GM23338 (cell line): ENCODE measurements at regions not wholly inside any gene's neighbourhood (a gene's known extent, or its start where the extent isn't known, plus 50 kb on each side); places are given as distances from the start of the nearest gene placed in this dataset.

Source experiments
- ATAC-seq: fragments of 200-7000 bp; cut with Tn5 transposase; 3 replicates; pipeline ENCODE4 v1.9.1; 2020
- DNase-seq: peaks from one replicate; pipeline ENCODE4 v3.0.0-alpha.2; 2015; ENCODE audit warnings: low spot score
- H2AFZ ChIP-seq: fragments of 200-600 bp; sonication (generic); 2 replicates; pipeline ENCODE4 v1.8.0; 2016; ENCODE audit warnings: antibody characterized with exemption, mild to moderate bottlenecking, moderate library complexity
- H3F3A ChIP-seq: fragments of 200-600 bp; sonication (generic); replicated peaks from 2 replicates; pipeline ENCODE4 v1.8.0; 2017; ENCODE audit warnings: antibody characterized with exemption, mixed run types, low read depth
- H3K27ac ChIP-seq: fragments of 200-600 bp; sonication (generic); 2 replicates; pipeline ENCODE4 v1.6.1; 2016; ENCODE audit warnings: low read depth
- H3K27me3 ChIP-seq: fragments of 200-600 bp; sonication (generic); 2 replicates; pipeline ENCODE4 v1.8.0; 2016; ENCODE audit warnings: mild to moderate bottlenecking, mixed run types, moderate library complexity; ENCODE audit not compliant: insufficient read depth
- H3K36me3 ChIP-seq: fragments of 200-600 bp; sonication (generic); 2 replicates; pipeline ENCODE4 v1.8.0; 2016; ENCODE audit warnings: mild to moderate bottlenecking; ENCODE audit not compliant: insufficient read depth
- H3K4me1 ChIP-seq: fragments of 200-600 bp; sonication (generic); 2 replicates; pipeline ENCODE4 v1.8.0; 2016; ENCODE audit warnings: mild to moderate bottlenecking, moderate library complexity; ENCODE audit not compliant: insufficient read depth
- H3K4me2 ChIP-seq: fragments of 200-600 bp; sonication (generic); 2 replicates; pipeline ENCODE4 v1.7.1; 2017; ENCODE audit warnings: mixed run types
- H3K4me3 ChIP-seq: fragments of 200-600 bp; sonication (generic); 2 replicates; pipeline ENCODE4 v1.6.1; 2016; ENCODE audit warnings: mixed run types
- H3K79me2 ChIP-seq: fragments of 200-600 bp; sonication (generic); replicated peaks from 2 replicates; pipeline ENCODE4 v1.8.0; 2017; ENCODE audit warnings: mild to moderate bottlenecking; ENCODE audit not compliant: insufficient read depth
- H3K9me2 ChIP-seq: fragments of 200-600 bp; sonication (generic); 2 replicates; pipeline ENCODE4 v1.8.0; 2017; ENCODE audit not compliant: insufficient read depth
- H4K20me1 ChIP-seq: fragments of 200-600 bp; sonication (generic); replicated peaks from 2 replicates; pipeline ENCODE4 v1.8.0; 2017; ENCODE audit warnings: mild to moderate bottlenecking; ENCODE audit not compliant: insufficient read depth
- H3K27ac Mint-ChIP-seq: 2 replicates; pipeline ENCODE4 v1.8.0; 2020; ENCODE audit warnings: inconsistent platforms, mild to moderate bottlenecking, moderate library complexity, mixed read lengths
- H3K27me3 Mint-ChIP-seq: 3 replicates; pipeline ENCODE4 v1.8.0; 2022; ENCODE audit warnings: low read depth, mild to moderate bottlenecking, moderate library complexity, mixed read lengths, inconsistent platforms; ENCODE audit not compliant: insufficient read depth, poor library complexity
- H3K36me3 Mint-ChIP-seq: 3 replicates; pipeline ENCODE4 v1.8.0; 2021; ENCODE audit warnings: low read depth, mild to moderate bottlenecking, inconsistent platforms, moderate library complexity, mixed read lengths
- H3K4me1 Mint-ChIP-seq: 3 replicates; pipeline ENCODE4 v1.8.0; 2020; ENCODE audit warnings: mild to moderate bottlenecking, inconsistent platforms, mixed read lengths
- H3K4me3 Mint-ChIP-seq: 3 replicates; pipeline ENCODE4 v1.8.0; 2021; ENCODE audit warnings: moderate library complexity, mild to moderate bottlenecking, inconsistent platforms, mixed read lengths
- H3K9me3 Mint-ChIP-seq: 3 replicates; pipeline ENCODE4 v1.8.0; 2020; ENCODE audit warnings: moderate library complexity, mild to moderate bottlenecking, inconsistent platforms, mixed read lengths
- CREB1 ChIP-seq: fragments of 250-450 bp; sonication (Bioruptor Pico); IDR thresholded peaks from 2 replicates; pipeline ENCODE4 v1.5.0; 2020; ENCODE audit warnings: low read depth, mild to moderate bottlenecking, moderate library complexity
- CTCF ChIP-seq, 2 experiments: fragments of 200-600 bp in 1 of 2; sonication (generic) in 1 of 2; conservative IDR thresholded peaks; 2 replicates each; pipeline versions ENCODE4 v1.5.1 to v1.6.1; 2016 to 2017; ENCODE audit warnings: antibody characterized with exemption in 2 of 2, low read depth in 2 of 2, mild to moderate bottlenecking in 2 of 2, moderate library complexity in 1 of 2
- ETS1 ChIP-seq: IDR thresholded peaks from 2 replicates; pipeline ENCODE4 v1.6.1; 2016; ENCODE audit warnings: antibody characterized with exemption
- EZH2 ChIP-seq: fragments of 200-600 bp; sonication (generic); IDR thresholded peaks from one replicate; pipeline ENCODE4 v1.8.0; 2017; ENCODE audit warnings: antibody characterized with exemption, mild to moderate bottlenecking, low read depth; ENCODE audit not compliant: unreplicated experiment
- EZH2phosphoT487 ChIP-seq: fragments of 200-600 bp; sonication (generic); IDR thresholded peaks from one replicate; pipeline ENCODE4 v1.8.1; 2018; ENCODE audit warnings: antibody characterized with exemption; ENCODE audit not compliant: unreplicated experiment
- JUNB ChIP-seq: IDR thresholded peaks from one replicate; pipeline ENCODE4 v1.6.1; 2016; ENCODE audit warnings: antibody characterized with exemption; ENCODE audit not compliant: unreplicated experiment
- NANOG ChIP-seq: IDR thresholded peaks from 2 replicates; pipeline ENCODE4 v1.6.1; 2016; ENCODE audit warnings: antibody characterized with exemption, borderline replicate concordance
- POLR2AphosphoS5 ChIP-seq: IDR thresholded peaks from 2 replicates; pipeline ENCODE4 v1.6.1; 2016; ENCODE audit warnings: antibody characterized with exemption, low read depth
- REST ChIP-seq: IDR thresholded peaks from one replicate; pipeline ENCODE4 v1.6.1; 2018; ENCODE audit warnings: antibody characterized with exemption; ENCODE audit not compliant: unreplicated experiment
- STAT1 ChIP-seq: IDR thresholded peaks from one replicate; pipeline ENCODE4 v1.6.1; 2016; ENCODE audit warnings: antibody characterized with exemption; ENCODE audit not compliant: unreplicated experiment
- ZNF114 ChIP-seq: fragments of 250-450 bp; sonication (Bioruptor Pico); IDR thresholded peaks from 2 replicates; pipeline ENCODE4 v1.5.0; 2020; ENCODE audit warnings: mild to moderate bottlenecking, moderate library complexity
- ZNF331 ChIP-seq: fragments of 250-450 bp; sonication (Bioruptor Pico); IDR thresholded peaks from 2 replicates; pipeline ENCODE4 v1.5.0; 2020; ENCODE audit warnings: low read depth, mild to moderate bottlenecking, moderate library complexity
- TF ChIP-seq, protein P1 (sequence below): fragments of 250-450 bp; sonication (Bioruptor Pico); IDR thresholded peaks from 2 replicates; pipeline ENCODE4 v1.5.0; 2020; ENCODE audit warnings: mild to moderate bottlenecking, moderate library complexity

DNA sequence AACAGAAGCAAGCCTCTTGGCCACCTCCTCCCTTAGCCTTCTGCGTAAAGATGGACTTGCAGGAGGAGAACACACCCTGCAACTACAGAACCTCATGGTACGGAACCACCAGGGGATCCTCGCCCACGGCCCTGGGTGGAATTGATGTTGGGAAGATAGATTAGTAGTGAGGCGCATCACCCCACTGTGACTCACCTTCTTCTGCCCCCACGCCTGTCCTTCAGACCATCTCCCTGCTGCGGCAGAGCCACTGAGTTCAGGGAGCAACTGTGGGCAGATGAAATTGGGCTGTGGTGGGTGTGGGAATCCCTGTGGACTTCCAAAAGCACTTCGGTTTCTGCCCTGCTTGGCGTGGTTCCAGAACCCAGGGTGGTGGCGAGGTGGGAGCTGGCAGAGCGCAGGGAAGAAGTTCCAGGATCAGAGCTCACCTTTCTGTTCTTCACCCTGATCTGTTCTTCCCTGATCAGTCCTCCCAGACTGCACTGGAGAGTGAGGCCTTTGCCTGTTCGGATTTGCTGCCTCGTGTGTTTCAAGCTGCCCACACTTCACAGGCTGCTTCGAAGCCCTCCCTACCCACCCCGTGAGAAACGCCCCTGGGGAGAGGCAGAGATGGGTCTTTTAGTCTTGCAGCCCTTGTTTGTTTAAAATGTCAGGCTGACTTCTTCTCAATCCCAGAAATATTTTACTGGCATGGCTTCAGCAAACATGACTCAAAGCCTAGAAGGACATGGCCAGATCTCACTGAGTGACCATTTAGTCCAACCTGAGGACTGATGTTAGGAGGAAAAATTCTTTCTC is 92.8 kb upstream of the MLN start:
- no peak overlapping the region for H3K27ac ChIP-seq
- H3K9me3 Mint-ChIP-seq: no peaks in the 10 kb centered on the region
- TF ChIP-seq POLR2AphosphoS5: no peak
- TF ChIP-seq, protein P1, sequence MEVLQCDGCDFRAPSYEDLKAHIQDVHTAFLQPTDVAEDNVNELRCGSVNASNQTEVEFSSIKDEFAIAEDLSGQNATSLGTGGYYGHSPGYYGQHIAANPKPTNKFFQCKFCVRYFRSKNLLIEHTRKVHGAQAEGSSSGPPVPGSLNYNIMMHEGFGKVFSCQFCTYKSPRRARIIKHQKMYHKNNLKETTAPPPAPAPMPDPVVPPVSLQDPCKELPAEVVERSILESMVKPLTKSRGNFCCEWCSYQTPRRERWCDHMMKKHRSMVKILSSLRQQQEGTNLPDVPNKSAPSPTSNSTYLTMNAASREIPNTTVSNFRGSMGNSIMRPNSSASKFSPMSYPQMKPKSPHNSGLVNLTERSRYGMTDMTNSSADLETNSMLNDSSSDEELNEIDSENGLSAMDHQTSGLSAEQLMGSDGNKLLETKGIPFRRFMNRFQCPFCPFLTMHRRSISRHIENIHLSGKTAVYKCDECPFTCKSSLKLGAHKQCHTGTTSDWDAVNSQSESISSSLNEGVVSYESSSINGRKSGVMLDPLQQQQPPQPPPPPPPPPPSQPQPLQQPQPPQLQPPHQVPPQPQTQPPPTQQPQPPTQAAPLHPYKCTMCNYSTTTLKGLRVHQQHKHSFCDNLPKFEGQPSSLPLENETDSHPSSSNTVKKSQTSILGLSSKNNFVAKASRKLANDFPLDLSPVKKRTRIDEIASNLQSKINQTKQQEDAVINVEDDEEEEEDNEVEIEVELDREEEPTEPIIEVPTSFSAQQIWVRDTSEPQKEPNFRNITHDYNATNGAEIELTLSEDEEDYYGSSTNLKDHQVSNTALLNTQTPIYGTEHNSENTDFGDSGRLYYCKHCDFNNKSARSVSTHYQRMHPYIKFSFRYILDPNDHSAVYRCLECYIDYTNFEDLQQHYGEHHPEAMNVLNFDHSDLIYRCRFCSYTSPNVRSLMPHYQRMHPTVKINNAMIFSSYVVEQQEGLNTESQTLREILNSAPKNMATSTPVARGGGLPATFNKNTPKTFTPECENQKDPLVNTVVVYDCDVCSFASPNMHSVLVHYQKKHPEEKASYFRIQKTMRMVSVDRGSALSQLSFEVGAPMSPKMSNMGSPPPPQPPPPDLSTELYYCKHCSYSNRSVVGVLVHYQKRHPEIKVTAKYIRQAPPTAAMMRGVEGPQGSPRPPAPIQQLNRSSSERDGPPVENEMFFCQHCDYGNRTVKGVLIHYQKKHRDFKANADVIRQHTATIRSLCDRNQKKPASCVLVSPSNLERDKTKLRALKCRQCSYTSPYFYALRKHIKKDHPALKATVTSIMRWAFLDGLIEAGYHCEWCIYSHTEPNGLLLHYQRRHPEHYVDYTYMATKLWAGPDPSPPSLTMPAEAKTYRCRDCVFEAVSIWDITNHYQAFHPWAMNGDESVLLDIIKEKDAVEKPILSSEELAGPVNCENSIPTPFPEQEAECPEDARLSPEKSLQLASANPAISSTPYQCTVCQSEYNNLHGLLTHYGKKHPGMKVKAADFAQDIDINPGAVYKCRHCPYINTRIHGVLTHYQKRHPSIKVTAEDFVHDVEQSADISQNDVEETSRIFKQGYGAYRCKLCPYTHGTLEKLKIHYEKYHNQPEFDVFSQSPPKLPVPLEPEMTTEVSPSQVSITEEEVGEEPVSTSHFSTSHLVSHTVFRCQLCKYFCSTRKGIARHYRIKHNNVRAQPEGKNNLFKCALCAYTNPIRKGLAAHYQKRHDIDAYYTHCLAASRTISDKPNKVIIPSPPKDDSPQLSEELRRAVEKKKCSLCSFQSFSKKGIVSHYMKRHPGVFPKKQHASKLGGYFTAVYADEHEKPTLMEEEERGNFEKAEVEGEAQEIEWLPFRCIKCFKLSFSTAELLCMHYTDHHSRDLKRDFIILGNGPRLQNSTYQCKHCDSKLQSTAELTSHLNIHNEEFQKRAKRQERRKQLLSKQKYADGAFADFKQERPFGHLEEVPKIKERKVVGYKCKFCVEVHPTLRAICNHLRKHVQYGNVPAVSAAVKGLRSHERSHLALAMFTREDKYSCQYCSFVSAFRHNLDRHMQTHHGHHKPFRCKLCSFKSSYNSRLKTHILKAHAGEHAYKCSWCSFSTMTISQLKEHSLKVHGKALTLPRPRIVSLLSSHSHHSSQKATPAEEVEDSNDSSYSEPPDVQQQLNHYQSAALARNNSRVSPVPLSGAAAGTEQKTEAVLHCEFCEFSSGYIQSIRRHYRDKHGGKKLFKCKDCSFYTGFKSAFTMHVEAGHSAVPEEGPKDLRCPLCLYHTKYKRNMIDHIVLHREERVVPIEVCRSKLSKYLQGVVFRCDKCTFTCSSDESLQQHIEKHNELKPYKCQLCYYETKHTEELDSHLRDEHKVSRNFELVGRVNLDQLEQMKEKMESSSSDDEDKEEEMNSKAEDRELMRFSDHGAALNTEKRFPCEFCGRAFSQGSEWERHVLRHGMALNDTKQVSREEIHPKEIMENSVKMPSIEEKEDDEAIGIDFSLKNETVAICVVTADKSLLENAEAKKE: no peak
- TF ChIP-seq JUNB: no peak
- TF ChIP-seq CTCF (conservative IDR thresholded peaks at IDR 0.05; ENCODE audit: low read depth in 2 of 2): no peak
- no peak for TF ChIP-seq NANOG
- TF ChIP-seq EZH2: no peak
- TF ChIP-seq REST: no peak
- TF ChIP-seq CREB1: no peak
- no peak for TF ChIP-seq STAT1
- TF ChIP-seq ZNF114 (CRISPR knock-in tag): no peak
- no peak for TF ChIP-seq EZH2phosphoT487
- TF ChIP-seq ZNF331 (CRISPR knock-in tag): no peak
- no peak for TF ChIP-seq ETS1
- H3K4me2 ChIP-seq: no peak overlapping the region
- peaks cover 16% of the 10 kb centered on the region for H3K4me1 Mint-ChIP-seq
- no peak overlapping the region for H3K4me3 Mint-ChIP-seq
- no peaks in the 10 kb centered on the region for H3K79me2 ChIP-seq
- H3K27me3 ChIP-seq: no peaks in the 10 kb centered on the region
- no peak overlapping the region for H3K4me3 ChIP-seq
- ATAC-seq (no peak), DNase-seq (no peak)
- H3F3A ChIP-seq: no peaks in the 10 kb centered on the region
- H3K4me1 ChIP-seq: no peaks in the 10 kb centered on the region; the same call in 1 of the 2 replicates
- H3K27ac Mint-ChIP-seq: no peak overlapping the region
- no peak overlapping the region for H2AFZ ChIP-seq
- no peaks in the 10 kb centered on the region for H3K9me2 ChIP-seq
- H3K36me3 Mint-ChIP-seq: no peaks in the 10 kb centered on the region
- H3K36me3 ChIP-seq: no peaks in the 10 kb centered on the region
- H4K20me1 ChIP-seq: no peaks in the 10 kb centered on the region
- H3K27me3 Mint-ChIP-seq: peaks cover 5% of the 10 kb centered on the region
